Esophagus muscularis mucosa (tissue), 3 donors: ENCODE measurements at regions not wholly inside any gene's neighbourhood (a gene's known extent, or its start where the extent isn't known, plus 50 kb on each side); places are given as distances from the start of the nearest gene placed in this dataset.

Experiments used
- POLR2A ChIP-seq: fragments of 450-650 bp; IDR thresholded peaks from one replicate; pipeline ENCODE4 v1.6.1; 2017; ENCODE audit warnings: antibody characterized with exemption, moderate library complexity, mild to moderate bottlenecking, low read depth
- POLR2AphosphoS5 ChIP-seq, 2 donors: sonication (generic); formaldehyde crosslinking; IDR thresholded peaks; one replicate each; pipeline ENCODE4 v1.6.1; 2017; ENCODE audit warnings: antibody characterized with exemption in 2 of 2
- TF ChIP-seq, protein P1 (sequence below), 3 experiments: fragments of 200-600 bp in 2 of 3; fragments of 450-650 bp in 1 of 3; sonication (generic) in 2 of 3; IDR thresholded peaks; one replicate each; pipeline ENCODE4 v1.5.1; 2017 to 2019; ENCODE audit warnings: antibody characterized with exemption in 3 of 3, mild to moderate bottlenecking in 2 of 3, moderate library complexity in 1 of 3

DNA sequence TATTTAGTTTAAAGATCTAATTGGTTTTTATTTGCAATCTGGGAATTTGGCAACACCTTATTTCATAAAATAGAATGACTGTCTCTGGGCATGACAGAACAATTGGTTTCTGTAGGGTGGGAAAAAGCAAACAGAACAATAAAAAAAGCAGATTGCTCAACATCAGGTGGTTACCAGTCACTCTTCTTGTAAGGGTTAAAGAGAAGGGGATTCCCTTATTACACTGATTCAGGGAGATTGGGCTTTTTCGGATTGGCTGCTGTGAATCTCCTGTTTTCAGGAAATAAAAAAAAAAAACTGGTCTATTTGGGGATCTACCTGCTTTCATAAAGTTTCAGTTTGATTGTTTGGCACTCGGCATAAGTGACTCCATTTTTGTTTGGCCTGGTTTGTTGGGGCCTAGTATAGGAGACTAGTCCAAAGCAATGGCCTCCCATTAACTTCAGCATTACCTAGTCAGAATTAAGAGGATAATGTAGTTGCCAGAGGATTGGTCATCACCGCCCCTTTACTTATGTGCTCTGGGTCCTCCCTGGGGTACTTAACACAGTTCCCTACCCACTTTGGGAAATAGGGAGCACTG lies 380.5 kb downstream of the IDS start:
- TF ChIP-seq, protein P1, sequence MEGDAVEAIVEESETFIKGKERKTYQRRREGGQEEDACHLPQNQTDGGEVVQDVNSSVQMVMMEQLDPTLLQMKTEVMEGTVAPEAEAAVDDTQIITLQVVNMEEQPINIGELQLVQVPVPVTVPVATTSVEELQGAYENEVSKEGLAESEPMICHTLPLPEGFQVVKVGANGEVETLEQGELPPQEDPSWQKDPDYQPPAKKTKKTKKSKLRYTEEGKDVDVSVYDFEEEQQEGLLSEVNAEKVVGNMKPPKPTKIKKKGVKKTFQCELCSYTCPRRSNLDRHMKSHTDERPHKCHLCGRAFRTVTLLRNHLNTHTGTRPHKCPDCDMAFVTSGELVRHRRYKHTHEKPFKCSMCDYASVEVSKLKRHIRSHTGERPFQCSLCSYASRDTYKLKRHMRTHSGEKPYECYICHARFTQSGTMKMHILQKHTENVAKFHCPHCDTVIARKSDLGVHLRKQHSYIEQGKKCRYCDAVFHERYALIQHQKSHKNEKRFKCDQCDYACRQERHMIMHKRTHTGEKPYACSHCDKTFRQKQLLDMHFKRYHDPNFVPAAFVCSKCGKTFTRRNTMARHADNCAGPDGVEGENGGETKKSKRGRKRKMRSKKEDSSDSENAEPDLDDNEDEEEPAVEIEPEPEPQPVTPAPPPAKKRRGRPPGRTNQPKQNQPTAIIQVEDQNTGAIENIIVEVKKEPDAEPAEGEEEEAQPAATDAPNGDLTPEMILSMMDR (IDR thresholded peaks at IDR 0.05): no peak
- TF ChIP-seq POLR2A: no peak
- TF ChIP-seq POLR2AphosphoS5 (IDR thresholded peaks at IDR 0.05): no peak
